HG03432 (cell line): ENCODE measurements at regions not wholly inside any gene's neighbourhood (a gene's known extent, or its start where the extent isn't known, plus 50 kb on each side); places are given as distances from the start of the nearest gene placed in this dataset.
"Not testable (repeated sequence)": the region's sequence is repeated elsewhere in the genome, so short reads cannot be mapped to it uniquely, and the experiment has no call there.

Source experiments
- ATAC-seq: cut with Tn5 transposase; IDR thresholded peaks from one replicate; pipeline ENCODE4 v1.9.1; 2021; ENCODE audit warnings: mild to moderate bottlenecking, moderate library complexity; ENCODE audit not compliant: unreplicated experiment

GRCh38 chrX:13518126-13518525, 51.3 kb upstream of the EGFL6 start:
- no peak for ATAC-seq

- ATAC-seq: no peak
Observed at GRCh38 chrX:13515211-13515930, 54.0 kb upstream of the EGFL6 start.

DNA sequence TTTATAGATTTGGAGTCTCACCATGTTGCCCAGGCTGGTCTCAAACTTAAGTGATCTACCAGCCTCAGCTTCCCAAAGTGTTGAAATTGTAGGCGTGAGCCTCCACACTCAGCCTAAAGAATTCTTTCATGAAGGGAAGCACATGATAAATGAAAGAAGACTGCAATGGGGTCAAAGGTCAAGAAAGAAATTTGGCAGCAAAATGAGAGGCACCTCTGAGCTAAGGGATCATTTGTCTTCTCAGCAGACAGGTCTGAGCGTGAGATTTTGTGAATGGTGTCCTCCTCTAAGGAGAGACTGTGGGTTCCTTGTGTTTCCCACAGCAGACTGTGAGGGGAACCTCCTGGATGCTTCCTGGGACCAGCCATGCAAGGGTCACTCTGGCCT, 57.5 kb upstream of the EGFL6 start:
- no peak for ATAC-seq

DNA sequence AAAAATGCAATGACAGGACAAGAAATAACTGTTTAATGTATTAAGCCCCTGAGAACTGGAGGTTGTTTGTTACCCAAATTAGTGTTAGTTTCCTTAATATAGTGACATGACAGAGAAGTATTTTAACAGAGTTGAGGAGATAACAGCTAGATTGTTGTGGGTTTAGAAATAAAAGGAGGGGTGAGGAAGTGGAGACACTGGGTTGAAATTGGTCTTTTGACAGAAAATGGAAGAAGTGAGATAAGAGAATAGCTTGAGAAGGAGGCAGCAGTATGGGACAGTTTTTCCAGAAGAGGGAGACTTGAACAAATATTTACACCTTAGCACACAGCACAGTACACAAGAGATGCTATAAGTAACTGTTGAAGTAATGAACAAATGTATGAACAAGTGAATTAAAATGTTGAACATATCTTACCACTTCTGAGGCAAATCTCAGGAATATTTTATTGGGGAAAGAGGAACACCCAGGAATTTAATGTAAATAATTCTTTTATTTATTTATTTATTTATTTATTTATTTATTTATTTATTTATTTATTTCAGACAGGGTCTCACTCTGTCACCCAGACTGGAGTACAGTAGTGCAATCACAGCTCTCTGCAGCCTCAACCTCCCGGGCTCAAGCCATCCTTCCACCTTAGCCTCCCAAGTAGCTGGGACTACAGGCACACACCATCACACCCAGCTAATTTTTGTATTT, 58.0 kb upstream of the EGFL6 start:
- ATAC-seq: no peak

GRCh38 chrX:13507893-13508292, 61.5 kb upstream of the EGFL6 start:
- no peak for ATAC-seq

DNA sequence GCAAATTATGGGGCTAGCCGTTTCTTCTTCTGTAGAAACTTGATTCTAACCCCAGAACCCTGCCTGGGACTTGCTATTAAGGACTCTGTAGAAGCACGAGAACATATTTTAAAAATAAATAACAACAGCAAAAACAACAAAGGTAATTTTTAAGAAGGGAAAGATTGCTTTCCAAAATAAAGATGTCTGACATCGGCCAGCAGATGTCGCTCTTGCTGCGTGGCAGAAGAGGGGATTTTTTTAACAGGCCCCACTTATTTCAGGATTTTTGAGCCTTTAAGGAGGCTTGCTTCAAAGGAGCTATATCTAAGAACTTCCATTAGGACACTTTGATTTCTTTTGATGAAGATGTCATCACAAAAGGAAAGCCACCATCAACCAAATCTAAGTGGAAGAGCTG, 62.8 kb upstream of the EGFL6 start:
- no peak for ATAC-seq

DNA sequence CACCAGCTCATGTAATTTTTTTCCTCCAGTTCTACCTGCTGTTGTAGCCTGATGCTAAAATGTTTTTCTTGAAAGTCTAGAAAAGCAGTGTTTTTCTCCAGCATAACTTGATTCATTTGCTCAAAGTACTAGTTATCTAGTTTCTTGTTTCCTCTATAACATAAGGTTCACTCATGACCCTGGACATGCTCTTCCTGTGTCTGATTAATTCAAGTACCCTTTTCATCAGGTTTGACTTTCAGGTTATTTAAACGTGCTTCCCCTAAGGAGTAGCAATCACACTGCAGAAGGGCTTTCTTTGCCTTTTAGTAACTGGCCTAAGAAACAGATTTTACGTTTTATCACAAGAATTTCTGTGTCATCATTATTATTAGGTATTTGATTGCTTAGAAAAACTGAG, 66.8 kb upstream of the EGFL6 start:
- ATAC-seq: no peak

- no peak for ATAC-seq
Observed at GRCh38 chrX:13499736-13500135, 69.7 kb upstream of the EGFL6 start.

DNA sequence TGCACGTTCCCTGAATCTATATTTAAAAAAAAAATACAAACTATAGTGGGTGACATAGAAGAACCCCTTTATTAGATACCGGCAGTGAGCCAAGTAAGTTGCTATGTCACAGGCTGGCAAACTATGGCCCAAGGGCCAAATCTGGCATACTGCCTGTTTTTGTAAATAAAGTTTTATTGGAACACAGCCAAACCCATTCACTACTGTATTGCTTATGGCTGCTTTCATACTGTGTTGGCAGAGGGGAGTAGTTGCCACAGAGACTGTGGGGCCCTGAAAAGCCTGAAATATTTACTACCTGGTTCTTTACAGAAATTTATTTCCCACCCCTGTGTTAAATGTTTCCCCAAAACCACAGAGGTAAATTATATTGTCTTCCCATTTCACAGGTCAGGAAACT, 71.2 kb upstream of the EGFL6 start:
- no peak for ATAC-seq

DNA sequence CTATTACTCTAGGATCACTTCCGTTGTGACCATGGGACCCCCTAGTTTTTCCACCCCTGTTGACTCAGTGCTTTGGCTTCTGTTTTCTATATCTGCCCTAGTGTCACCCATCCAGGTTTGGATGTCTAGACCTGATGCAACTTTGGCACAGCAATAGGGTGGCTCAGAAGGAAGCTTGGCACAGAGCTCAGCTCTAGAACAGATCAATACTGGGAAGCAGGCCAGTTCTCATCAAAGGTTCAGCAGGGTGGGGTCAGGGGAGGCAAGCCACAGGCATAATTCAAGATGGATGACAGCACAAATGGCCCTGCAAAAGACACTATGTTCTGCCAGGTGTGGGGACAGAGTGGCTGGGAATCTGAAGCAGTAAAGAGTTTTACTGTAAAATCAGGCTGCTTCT, 74.2 kb upstream of the EGFL6 start:
- no peak for ATAC-seq

- no peak for ATAC-seq
Observed at GRCh38 chrX:13494562-13494961, 74.8 kb upstream of the EGFL6 start.

DNA sequence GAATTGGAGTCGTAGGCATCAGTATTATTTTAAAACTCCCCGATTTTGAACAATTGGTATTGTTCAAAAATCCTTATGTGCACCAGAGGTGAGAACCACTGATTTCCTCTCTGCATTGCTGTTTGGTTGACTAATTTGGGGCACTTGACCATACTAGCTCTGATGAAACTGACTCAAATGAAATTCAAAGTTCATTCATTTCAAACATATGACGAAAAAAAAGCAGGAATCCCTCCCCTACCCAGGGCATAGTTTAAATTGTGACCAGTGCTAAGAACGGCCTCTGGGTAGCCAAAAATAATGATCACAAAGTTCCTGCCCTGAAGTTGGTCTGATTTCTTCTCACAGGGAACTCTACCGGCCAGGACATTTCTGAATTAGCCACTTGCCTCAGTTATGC, 75.7 kb upstream of the EGFL6 start:
- ATAC-seq: no peak

- ATAC-seq: no peak
Observed at GRCh38 chrX:13492286-13492685, 77.1 kb upstream of the EGFL6 start.

- no peak for ATAC-seq
Observed at GRCh38 chrX:13491061-13491460, 78.3 kb upstream of the EGFL6 start.

DNA sequence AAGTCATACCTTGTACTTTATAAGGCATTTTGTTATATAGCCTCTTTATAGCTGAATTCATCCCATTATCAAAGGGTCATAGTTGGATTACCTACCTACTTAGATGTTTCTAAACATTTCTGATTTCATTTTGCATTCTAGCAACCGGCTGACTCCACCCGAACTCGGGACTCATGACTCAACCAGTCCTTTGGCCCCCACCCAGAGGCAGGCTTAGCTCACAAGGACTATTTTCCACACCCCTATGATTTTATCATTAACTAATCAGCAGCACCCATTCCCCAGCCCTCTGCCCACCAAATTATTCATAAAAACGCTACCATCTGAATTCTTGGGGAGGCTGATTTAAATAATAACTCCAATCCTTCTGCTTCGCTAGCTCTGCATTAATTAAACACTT, 79.9 kb upstream of the EGFL6 start:
- no peak for ATAC-seq

- peak; percentile 68 for ATAC-seq
Observed at GRCh38 chrX:13487731-13488505, 81.5 kb upstream of the EGFL6 start.

GRCh38 chrX:13485167-13485566, 84.2 kb upstream of the EGFL6 start:
- ATAC-seq: no peak

DNA sequence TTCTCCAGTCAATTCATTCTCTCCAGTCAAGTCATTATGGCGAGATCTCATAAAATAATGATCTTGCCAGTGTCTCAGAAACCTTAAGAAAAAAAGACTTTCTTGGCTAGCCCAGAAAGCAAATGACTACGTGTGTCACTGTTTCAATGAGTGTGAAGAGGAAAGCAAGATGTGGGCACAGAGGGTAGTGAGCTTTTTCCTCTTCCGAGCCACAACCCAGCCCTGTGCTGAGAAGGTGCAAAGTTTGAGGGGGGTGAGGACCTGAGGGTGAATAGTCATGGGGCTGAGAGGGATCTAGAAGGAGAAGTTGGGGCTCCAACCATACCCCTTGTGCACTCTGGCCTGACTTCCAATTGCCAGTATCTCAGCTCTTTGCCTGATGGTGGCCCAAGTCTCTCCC, 85.6 kb upstream of the EGFL6 start:
- no peak for ATAC-seq

- ATAC-seq: no peak
Observed at GRCh38 chrX:13482746-13483541, 86.5 kb upstream of the EGFL6 start.

DNA sequence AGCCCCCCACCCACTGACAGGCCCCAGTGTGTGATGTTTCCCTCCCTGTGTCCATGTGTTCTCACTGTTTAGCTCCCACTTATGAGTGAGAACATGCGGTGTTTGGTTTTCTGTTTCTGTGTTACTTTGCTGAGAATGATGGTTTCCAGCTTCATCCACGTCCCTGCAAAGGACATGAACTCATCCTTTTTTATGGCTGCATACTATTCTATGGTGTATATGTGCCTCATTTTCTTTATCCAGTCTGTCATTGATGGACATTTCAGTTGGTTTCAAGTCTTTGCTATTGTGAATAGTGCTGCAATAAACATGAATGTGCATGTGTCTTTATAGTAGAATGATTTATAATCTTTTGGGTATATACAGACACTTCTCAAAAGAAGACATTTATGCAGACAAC, 88.6 kb upstream of the EGFL6 start:
- not testable (repeated sequence) for ATAC-seq

- ATAC-seq: no peak
Observed at GRCh38 chrX:13479452-13479813, 90.0 kb upstream of the EGFL6 start.
